ENCODE measurements at regions not wholly inside any gene's neighbourhood (a gene's known extent, or its start where the extent isn't known, plus 50 kb on each side); places are given as distances from the start of the nearest gene placed in this dataset.

GRCh38 chr4:115292320-115293092 lies 179.1 kb upstream of the NDST4 start:
- no peak for TF ChIP-seq POLR2AphosphoS5 (IDR thresholded peaks at IDR 0.05; ENCODE audit: low read depth, low read length)
- TF ChIP-seq SIN3A (IDR thresholded peaks at IDR 0.05; ENCODE audit: borderline replicate concordance, insufficient read depth, low read length), result no peak

All from PFSK-1 (cell line).